ENCODE measurements at regions not wholly inside any gene's neighbourhood (a gene's known extent, or its start where the extent isn't known, plus 50 kb on each side); places are given as distances from the start of the nearest gene placed in this dataset.

GRCh38 chr2:157124731-157125130 lies 132.8 kb upstream of the GALNT5 start:
- no peak for ATAC-seq (ENCODE audit: low FRiP score)
- DNase-seq (ENCODE audit: low spot score): no peak
- no peak for TF ChIP-seq CTCF (IDR thresholded peaks at IDR 0.05)

GRCh38 chr2:157125685-157126084 lies 131.8 kb upstream of the GALNT5 start:
- TF ChIP-seq CTCF (IDR thresholded peaks at IDR 0.05): no peak
- no peak for ATAC-seq (ENCODE audit: low FRiP score)
- DNase-seq (ENCODE audit: low spot score): no peak

- ATAC-seq (ENCODE audit: low FRiP score) (no peak), DNase-seq (ENCODE audit: low spot score) (no peak)
- no peak for TF ChIP-seq CTCF (IDR thresholded peaks at IDR 0.05)
These were observed 130.1 kb upstream of the GALNT5 start for GRCh38 chr2:157127249-157128012.

GRCh38 chr2:157143901-157144300 lies 113.6 kb upstream of the GALNT5 start:
- no peak for ATAC-seq (ENCODE audit: low FRiP score)
- DNase-seq (ENCODE audit: low spot score): no peak
- no peak for TF ChIP-seq CTCF (IDR thresholded peaks at IDR 0.05)

- ATAC-seq (ENCODE audit: low FRiP score) (no peak), DNase-seq (ENCODE audit: low spot score) (no peak)
- TF ChIP-seq CTCF (IDR thresholded peaks at IDR 0.05): no peak
These were observed 108.2 kb upstream of the GALNT5 start for GRCh38 chr2:157149270-157149669.

GRCh38 chr2:157150747-157151146 lies 106.8 kb upstream of the GALNT5 start:
- ATAC-seq (ENCODE audit: low FRiP score): no peak
- TF ChIP-seq CTCF (IDR thresholded peaks at IDR 0.05): no peak
- DNase-seq (ENCODE audit: low spot score): no peak

- TF ChIP-seq CTCF (IDR thresholded peaks at IDR 0.05): no peak
These were observed 105.1 kb upstream of the GALNT5 start for GRCh38 chr2:157152362-157152761.

More at GRCh38 chr2:157152362-157152761, 105.1 kb upstream of the GALNT5 start:
- no peak for ATAC-seq (ENCODE audit: low FRiP score)
- DNase-seq (ENCODE audit: low spot score): no peak
